GM12872 (cell line): ENCODE measurements at regions not wholly inside any gene's neighbourhood (a gene's known extent, or its start where the extent isn't known, plus 50 kb on each side); places are given as distances from the start of the nearest gene placed in this dataset.

Source experiments
- CTCF ChIP-seq: IDR thresholded peaks from 3 replicates; pipeline ENCODE4 v1.5.1; 2011; ENCODE audit warnings: low read depth, mild to moderate bottlenecking, low read length, moderate library complexity; ENCODE audit not compliant: insufficient read depth

GRCh38 chr12:20189767-20190166 is 178.6 kb upstream of the PDE3A start:
- no peak for TF ChIP-seq CTCF

DNA sequence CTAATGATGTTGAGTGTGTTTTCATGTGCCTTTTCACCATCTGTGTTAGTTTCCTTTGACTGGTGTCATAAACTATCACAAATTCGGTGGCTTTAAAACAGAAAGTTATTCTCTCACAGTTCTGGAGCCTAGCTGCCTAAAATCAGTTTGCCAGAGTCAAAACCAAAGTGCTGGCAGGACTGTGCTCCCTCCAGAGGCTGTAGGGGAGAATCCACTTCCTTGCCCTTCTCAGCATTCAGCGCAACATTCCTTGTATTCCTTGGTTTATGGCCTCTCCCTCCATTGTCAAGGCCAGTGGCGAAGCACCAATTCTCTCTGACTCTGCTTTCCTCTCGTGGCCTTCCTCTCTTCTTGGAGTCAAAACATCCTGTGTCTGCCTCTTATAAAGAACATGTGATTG is 174.2 kb upstream of the PDE3A start:
- no peak for TF ChIP-seq CTCF

GRCh38 chr12:20196767-20197166 is 171.6 kb upstream of the PDE3A start:
- TF ChIP-seq CTCF: no peak

- TF ChIP-seq CTCF: no peak
Measured at GRCh38 chr12:20197411-20197810, 170.9 kb upstream of the PDE3A start.

DNA sequence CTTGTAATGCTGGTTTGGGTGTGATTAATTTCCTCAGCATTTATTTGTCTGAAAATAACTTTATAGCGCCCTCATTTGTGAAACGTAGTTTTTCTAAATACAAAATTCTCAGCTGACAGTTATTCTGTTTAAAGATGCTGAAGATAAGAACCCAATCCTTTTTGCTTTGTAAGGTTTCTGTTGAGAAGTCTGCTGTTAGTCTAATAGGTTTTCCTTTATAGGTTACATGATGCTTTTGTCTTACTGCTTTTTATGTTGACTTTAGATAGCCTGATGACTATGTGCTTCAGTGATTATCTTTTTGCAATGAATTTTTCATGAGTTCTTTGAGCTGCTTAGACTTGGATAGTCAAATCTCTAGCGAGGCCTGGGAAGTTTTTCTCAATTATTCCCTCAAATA is 168.6 kb upstream of the PDE3A start:
- TF ChIP-seq CTCF: no peak

- no peak for TF ChIP-seq CTCF
Measured at GRCh38 chr12:20201733-20202132, 166.6 kb upstream of the PDE3A start.

GRCh38 chr12:20205854-20206253 is 162.5 kb upstream of the PDE3A start:
- TF ChIP-seq CTCF: no peak

- TF ChIP-seq CTCF: no peak
Measured at GRCh38 chr12:20206410-20206809, 161.9 kb upstream of the PDE3A start.
